Sigmoid colon (tissue), 3 donors: ENCODE measurements at regions not wholly inside any gene's neighbourhood (a gene's known extent, or its start where the extent isn't known, plus 50 kb on each side); places are given as distances from the start of the nearest gene placed in this dataset.

Experiments
- CTCF ChIP-seq, 4 experiments: fragments of 450-650 bp in 3 of 4; fragments of 200-600 bp in 1 of 4; IDR thresholded peaks; one replicate each; pipeline ENCODE4 v1.5.1; 2016 to 2019; ENCODE audit warnings: antibody characterized with exemption in 4 of 4, mild to moderate bottlenecking in 3 of 4, moderate library complexity in 2 of 4
- POLR2A ChIP-seq, 2 donors: fragments of 450-650 bp; IDR thresholded peaks; one replicate each; pipeline ENCODE4 v1.6.1; 2016; ENCODE audit warnings: antibody characterized with exemption in 2 of 2, mild to moderate bottlenecking in 2 of 2, moderate library complexity in 2 of 2

DNA sequence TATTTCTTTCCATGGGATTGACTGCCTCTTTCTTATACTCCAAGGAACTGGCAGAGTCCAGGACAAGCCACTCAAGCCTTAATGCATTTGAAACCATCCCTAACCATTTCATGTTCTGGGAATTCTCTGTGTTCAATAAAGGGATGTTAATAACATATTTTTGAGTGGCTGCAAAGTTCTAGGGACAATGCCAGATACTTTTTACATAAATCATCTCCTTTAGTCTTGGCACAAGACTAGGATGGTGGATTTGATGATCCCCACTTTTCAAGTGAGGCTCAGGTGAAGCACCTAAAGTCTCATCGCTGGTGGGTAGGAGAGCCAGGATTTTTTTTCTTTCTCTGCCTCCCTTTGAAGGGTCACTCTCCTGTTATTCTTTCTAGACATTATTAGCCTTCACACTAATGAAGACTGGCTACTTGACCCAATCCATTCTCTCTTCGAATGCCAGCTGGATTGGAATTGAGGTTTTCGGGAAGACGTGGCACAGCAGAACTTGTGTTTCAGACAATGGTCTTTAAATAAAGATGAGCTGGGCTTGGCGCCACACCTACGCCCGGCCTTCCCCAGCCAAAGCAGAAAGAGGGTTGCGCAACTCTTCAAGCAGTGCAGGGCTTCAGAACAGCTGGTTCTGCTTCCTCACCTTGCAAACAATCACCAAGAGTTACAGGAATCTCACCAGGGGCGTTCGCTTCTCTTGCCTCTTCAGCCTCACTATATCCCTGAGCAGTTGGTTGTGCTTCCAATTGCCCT lies 73.8 kb upstream of the BMPER start:
- TF ChIP-seq CTCF (IDR thresholded peaks at IDR 0.05) (no peak), POLR2A (IDR thresholded peaks at IDR 0.05) (no peak)
